HCT116 (cell line): ENCODE measurements at regions not wholly inside any gene's neighbourhood (a gene's known extent, or its start where the extent isn't known, plus 50 kb on each side); places are given as distances from the start of the nearest gene placed in this dataset.
"Not testable (repeated sequence)": the region's sequence is repeated elsewhere in the genome, so short reads cannot be mapped to it uniquely, and the experiment has no call there.

Experiments used
- ATAC-seq: fragments of 200-7000 bp; cut with Tn5 transposase; 2 replicates; pipeline ENCODE4 v1.9.1; 2020; ENCODE audit warnings: mild to moderate bottlenecking, moderate library complexity
- BruUV-seq: library from RNA; stranded (reverse); fragments of 400-500 nt; replicated peaks from 2 replicates; lab custom pipeline; 2021; lab: Mats Ljungman, UMichigan
- CTCF ChIA-PET: fragments of 300-600 bp; sonication (Branson Sonifier 250); formaldehyde crosslinking; loops from one replicate; lab custom pipeline; 2021; ENCODE audit warnings: antibody characterized with exemption; lab: Charles Lee
- POLR2A ChIA-PET: fragments of 300-600, 350-600 bp; sonication (Branson Sonifier 250); formaldehyde crosslinking; loops from one replicate; lab custom pipeline; 2021; ENCODE audit warnings: antibody characterized with exemption; lab: Charles Lee
- RAD21 ChIA-PET, 2 experiments: fragments of 300-600 bp; sonication (Branson Sonifier 250); formaldehyde crosslinking; loops; one replicate each; lab custom pipeline; 2023; ENCODE audit warnings: low total read pairs in 2 of 2; ENCODE audit not compliant: uncharacterized antibody in 2 of 2, unreplicated experiment in 2 of 2, low non-redundant PET in 1 of 2; lab: Charles Lee
- DNase-seq: peaks from one replicate; pipeline ENCODE4 v3.0.0-alpha.2; 2010; ENCODE audit warnings: low read depth, low spot score
- H2AFZ ChIP-seq: fragments of 200-600 bp; shearing (Covaris generic), sonication (generic); 2 replicates; pipeline ENCODE4 v1.6.1; 2017; ENCODE audit warnings: low read depth, mixed run types, mixed read lengths, antibody characterized with exemption, low read length; ENCODE audit not compliant: poor library complexity, severe bottlenecking
- H3K27ac ChIP-seq: 2 replicates; pipeline ENCODE4 v1.5.1; 2012; ENCODE audit warnings: low read depth, low read length
- H3K27me3 ChIP-seq: fragments of 200-600 bp; sonication (generic); 2 replicates; pipeline ENCODE4 v1.6.1; 2016; ENCODE audit warnings: mixed run types, low read length, mixed read lengths; ENCODE audit not compliant: insufficient read depth
- H3K36me3 ChIP-seq, 2 experiments: fragments of 200-500 bp in 1 of 2; fragments of 200-600 bp in 1 of 2; sonication (Bioruptor generic) in 1 of 2; sonication (generic) in 1 of 2; 2 replicates each; pipeline versions ENCODE4 v1.5.1 to v1.6.1; 2014 to 2016; ENCODE audit warnings: low read length in 2 of 2, inconsistent platforms in 1 of 2, mixed read lengths in 1 of 2, mixed run types in 1 of 2; ENCODE audit not compliant: insufficient read depth in 2 of 2, control insufficient read depth in 1 of 2
- H3K4me1 ChIP-seq, 2 experiments: fragments of 200-600 bp in 1 of 2; sonication (generic) in 1 of 2; 2 replicates each; pipeline versions ENCODE4 v1.5.1 to v1.6.1; 2012 to 2017; ENCODE audit warnings: low read length in 2 of 2, inconsistent platforms in 1 of 2, mild to moderate bottlenecking in 1 of 2, mixed read lengths in 1 of 2, mixed run types in 1 of 2, moderate library complexity in 1 of 2; ENCODE audit not compliant: insufficient read depth in 2 of 2, control insufficient read depth in 1 of 2
- H3K4me2 ChIP-seq: fragments of 200-600 bp; sonication (generic); 2 replicates; pipeline ENCODE4 v1.6.1; 2017; ENCODE audit warnings: mixed run types, low read length, mixed read lengths
- H3K4me3 ChIP-seq, 2 experiments: fragments of 200-600 bp in 1 of 2; sonication (generic) in 1 of 2; replicated peaks in 1 of 2; 2 replicates each; pipeline ENCODE4 v1.5.1; 2011 to 2016; ENCODE audit warnings: low read length in 2 of 2, control low read depth in 1 of 2, low read depth in 1 of 2, mild to moderate bottlenecking in 1 of 2, mixed read lengths in 1 of 2, mixed run types in 1 of 2
- H3K79me2 ChIP-seq: fragments of 200-600 bp; sonication (generic); 2 replicates; pipeline ENCODE4 v1.6.1; 2017; ENCODE audit warnings: mild to moderate bottlenecking, mixed run types, low read length, moderate library complexity, mixed read lengths; ENCODE audit not compliant: insufficient read depth
- H3K9ac ChIP-seq: fragments of 200-600 bp; sonication (generic); 2 replicates; pipeline ENCODE4 v1.6.1; 2016; ENCODE audit warnings: low read length, mixed read lengths
- H3K9me2 ChIP-seq: fragments of 200-600 bp; sonication (generic), shearing (Covaris generic); 2 replicates; pipeline ENCODE4 v1.6.1; 2017; ENCODE audit warnings: mixed run types, mild to moderate bottlenecking, moderate library complexity; ENCODE audit not compliant: insufficient read depth
- H3K9me3 ChIP-seq, 2 experiments: fragments of 200-500 bp in 1 of 2; fragments of 200-600 bp in 1 of 2; sonication (Bioruptor generic) in 1 of 2; sonication (generic) in 1 of 2; 2 replicates each; pipeline ENCODE4 v1.6.1; 2014 to 2017; ENCODE audit warnings: low read length in 2 of 2, mixed read lengths in 2 of 2, inconsistent platforms in 1 of 2, low read depth in 1 of 2, mild to moderate bottlenecking in 1 of 2, mixed run types in 1 of 2, moderate library complexity in 1 of 2; ENCODE audit not compliant: control insufficient read depth in 1 of 2, insufficient read depth in 1 of 2
- H4K20me1 ChIP-seq: fragments of 200-600 bp; sonication (generic), shearing (Covaris generic); 2 replicates; pipeline ENCODE4 v1.6.1; 2017; ENCODE audit warnings: mixed run types, mild to moderate bottlenecking, moderate library complexity; ENCODE audit not compliant: insufficient read depth
- ATF3 ChIP-seq: IDR thresholded peaks from 2 replicates; pipeline ENCODE4 v1.6.1; 2012
- CBX3 ChIP-seq: IDR thresholded peaks from 2 replicates; pipeline ENCODE4 v1.6.1; 2012; ENCODE audit warnings: low read depth
- CEBPB ChIP-seq: IDR thresholded peaks from 2 replicates; pipeline ENCODE4 v1.6.1; 2012; ENCODE audit warnings: low read depth
- ELF1 ChIP-seq: IDR thresholded peaks from 2 replicates; pipeline ENCODE4 v1.6.1; 2012; ENCODE audit warnings: low read depth, borderline replicate concordance
- EZH2 ChIP-seq: fragments of 200-600 bp; sonication (generic); IDR thresholded peaks from 2 replicates; pipeline ENCODE4 v1.6.1; 2017; ENCODE audit warnings: antibody characterized with exemption, mixed run types
- EZH2phosphoT487 ChIP-seq: fragments of 200-600 bp; IDR thresholded peaks from 2 replicates; pipeline ENCODE4 v1.6.1; 2018; ENCODE audit warnings: antibody characterized with exemption, borderline replicate concordance
- FOSL1 ChIP-seq: IDR thresholded peaks from 2 replicates; pipeline ENCODE4 v1.6.1; 2012; ENCODE audit warnings: low read depth
- JUND ChIP-seq: IDR thresholded peaks from 2 replicates; pipeline ENCODE4 v1.6.1; 2012
- MAX ChIP-seq: IDR thresholded peaks from 2 replicates; pipeline ENCODE4 v1.6.1; 2012
- POLR2A ChIP-seq: IDR thresholded peaks from 2 replicates; pipeline ENCODE4 v1.7.0; 2011; ENCODE audit warnings: borderline replicate concordance; ENCODE audit not compliant: insufficient read depth, insufficient read length; ENCODE audit errors: extremely low read depth
- POLR2AphosphoS5 ChIP-seq: IDR thresholded peaks from 2 replicates; pipeline ENCODE4 v1.6.1; 2011; ENCODE audit warnings: mild to moderate bottlenecking, low read depth, low read length, moderate library complexity
- REST ChIP-seq: IDR thresholded peaks from 2 replicates; pipeline ENCODE4 v1.6.1; 2012; ENCODE audit warnings: low read depth
- SIN3A ChIP-seq: IDR thresholded peaks from 2 replicates; pipeline ENCODE4 v1.6.1; 2012; ENCODE audit warnings: low read depth
- SP1 ChIP-seq: IDR thresholded peaks from 2 replicates; pipeline ENCODE4 v1.6.1; 2012; ENCODE audit warnings: low read depth
- SRF ChIP-seq: IDR thresholded peaks from 2 replicates; pipeline ENCODE4 v1.6.1; 2012; ENCODE audit warnings: low read depth
- YY1 ChIP-seq: IDR thresholded peaks from 2 replicates; pipeline ENCODE4 v1.6.1; 2011; ENCODE audit warnings: low read length, low read depth, moderate library complexity, mild to moderate bottlenecking; ENCODE audit not compliant: insufficient replicate concordance; ENCODE audit errors: extremely low read depth
- ZBTB33 ChIP-seq: IDR thresholded peaks from 2 replicates; pipeline ENCODE4 v1.6.1; 2011; ENCODE audit warnings: mild to moderate bottlenecking, low read length, moderate library complexity; ENCODE audit not compliant: insufficient replicate concordance; ENCODE audit errors: extremely low read depth
- ZFX ChIP-seq: fragments of 450-650 bp; IDR thresholded peaks from 2 replicates; pipeline ENCODE4 v1.6.1; 2017
- intact Hi-C: fragments of 100-400 bp; cut with micrococcal nuclease; formaldehyde crosslinking; loops from 2 replicates; pipeline ENCODE4 v1.10.0; 2022

- not testable (repeated sequence) for BruUV-seq
Measured at GRCh38 chr14:25440382-25440781, 390.4 kb upstream of the STXBP6 start.

GRCh38 chr14:25436906-25437305 is 387.0 kb upstream of the STXBP6 start:
- no peak overlapping the region for H2AFZ ChIP-seq
- ATAC-seq = no peak
- no peaks in the 10 kb centered on the region for H3K27me3 ChIP-seq
- H3K4me1 ChIP-seq = no peaks in the 10 kb centered on the region
- H3K4me3 ChIP-seq = no peak overlapping the region
- H3K9ac ChIP-seq = no peak overlapping the region
- no peak overlapping the region for H3K4me2 ChIP-seq
- no peaks in the 10 kb centered on the region for H3K9me2 ChIP-seq
- H3K9me3 ChIP-seq = peaks cover 12 to 24% of the 10 kb centered on the region in 2 experiments; a peak in 2 of 4 replicates
- no peak for DNase-seq
- no peaks in the 10 kb centered on the region for H3K79me2 ChIP-seq
- no peaks in the 10 kb centered on the region for H4K20me1 ChIP-seq
- CTCF ChIA-PET = no interaction called here
- no peak overlapping the region for H3K27ac ChIP-seq
- RAD21 ChIA-PET = no interaction called here
- no TSS peak for BruUV-seq
- H3K36me3 ChIP-seq = no peaks in the 10 kb centered on the region
- POLR2A ChIA-PET = no interaction called here
- intact Hi-C loops = no loop called here
- TF ChIP-seq REST (no peak), EZH2phosphoT487 (no peak), SRF (no peak), POLR2AphosphoS5 (no peak), MAX (no peak), ZBTB33 (no peak), CEBPB (no peak), ATF3 (no peak), CBX3 (no peak), JUND (no peak), FOSL1 (no peak), SIN3A (no peak), EZH2 (no peak), SP1 (no peak), YY1 (no peak), ELF1 (no peak), POLR2A (no peak), ZFX (no peak)

More at GRCh38 chr14:25440382-25440781, 390.4 kb upstream of the STXBP6 start:
- H3K79me2 ChIP-seq, H3K36me3 ChIP-seq, H2AFZ ChIP-seq, intact Hi-C loops, H4K20me1 ChIP-seq, H3K4me1 ChIP-seq, H3K27me3 ChIP-seq, H3K9ac ChIP-seq, POLR2A ChIA-PET, CTCF ChIA-PET, H3K9me2 ChIP-seq, ATAC-seq, H3K27ac ChIP-seq, H3K4me2 ChIP-seq, RAD21 ChIA-PET, H3K4me3 ChIP-seq, DNase-seq: not testable (repeated sequence)
- peaks cover 15 to 41% of the 10 kb centered on the region in 2 experiments; a peak in 2 of 4 replicates for H3K9me3 ChIP-seq
